ENCODE measurements at regions not wholly inside any gene's neighbourhood (a gene's known extent, or its start where the extent isn't known, plus 50 kb on each side); places are given as distances from the start of the nearest gene placed in this dataset.

GRCh38 chr3:187618722-187619121 is 51.5 kb downstream of the SST start:
- no peak for TF ChIP-seq CTCF (IDR thresholded peaks at IDR 0.05; ENCODE audit: low read depth, low read length)
- DNase-seq (ENCODE audit: extremely low read depth, low read depth), result no peak

GRCh38 chr3:187617213-187617612 is 53.0 kb downstream of the SST start:
- no peak for TF ChIP-seq CTCF (IDR thresholded peaks at IDR 0.05; ENCODE audit: low read depth, low read length)
- no peak for DNase-seq (ENCODE audit: extremely low read depth, low read depth)

- peak; percentile 78 for TF ChIP-seq CTCF (IDR thresholded peaks at IDR 0.05; ENCODE audit: low read depth, low read length)
- peak; percentile 22 for DNase-seq (ENCODE audit: extremely low read depth, low read depth)
Measured at GRCh38 chr3:187616307-187616972, 53.8 kb downstream of the SST start.

- TF ChIP-seq CTCF (IDR thresholded peaks at IDR 0.05; ENCODE audit: low read depth, low read length), result no peak
- DNase-seq (ENCODE audit: extremely low read depth, low read depth), result no peak
Measured at GRCh38 chr3:187615630-187616029, 54.6 kb downstream of the SST start.

- no peak for TF ChIP-seq CTCF (IDR thresholded peaks at IDR 0.05; ENCODE audit: low read depth, low read length)
Measured at GRCh38 chr3:187612656-187613055, 57.5 kb downstream of the SST start.

GRCh38 chr3:187610981-187611511 is 59.1 kb downstream of the SST start:
- no peak for TF ChIP-seq CTCF (IDR thresholded peaks at IDR 0.05; ENCODE audit: low read depth, low read length)
- no peak for DNase-seq (ENCODE audit: extremely low read depth, low read depth)

More at GRCh38 chr3:187612656-187613055, 57.5 kb downstream of the SST start:
- DNase-seq (ENCODE audit: extremely low read depth, low read depth), result no peak

GRCh38 chr3:187594272-187594671 is 75.9 kb downstream of the SST start:
- TF ChIP-seq CTCF (IDR thresholded peaks at IDR 0.05; ENCODE audit: low read depth, low read length), result no peak
- DNase-seq (ENCODE audit: extremely low read depth, low read depth), result no peak

Measured in AG09319 (cell line).